ENCODE measurements at regions not wholly inside any gene's neighbourhood (a gene's known extent, or its start where the extent isn't known, plus 50 kb on each side); places are given as distances from the start of the nearest gene placed in this dataset.

DNA sequence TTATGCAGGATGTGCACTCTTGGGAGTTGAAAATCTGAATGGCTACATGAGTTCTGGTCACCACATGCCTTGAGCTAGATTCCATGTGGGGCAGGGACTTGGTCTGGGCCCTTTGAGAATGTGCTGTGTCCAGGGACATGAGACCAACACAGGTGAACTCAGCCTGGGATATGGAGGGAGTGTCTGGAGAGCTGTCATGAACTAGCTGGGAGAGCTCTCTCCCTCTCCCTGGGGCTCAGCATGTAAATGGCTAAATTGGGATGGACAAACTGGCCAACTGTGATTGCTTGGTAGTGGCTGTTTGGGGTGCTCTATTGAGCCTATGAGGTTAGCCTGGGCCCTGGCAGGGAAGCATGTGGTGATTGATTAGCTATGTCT, 105.1 kb upstream of the HS6ST1 start:
- Histone ChIP-seq H2AFZ (no peak overlapping the region), H3K79me2 (no peaks in the 10 kb centered on the region), H3K4me1 (no peaks in the 10 kb centered on the region), H3K9me3 (ENCODE audit: control insufficient read depth, low read length) (no peaks in the 10 kb centered on the region), H3K27me3 (ENCODE audit: control insufficient read depth, insufficient read depth, low read length) (no peaks in the 10 kb centered on the region), H3K9ac (no peak overlapping the region), H3K4me2 (ENCODE audit: low read length) (no peak overlapping the region), H3K4me3 (ENCODE audit: low read depth, low read length) (no peak overlapping the region), H3K27ac (no peak overlapping the region), H3K36me3 (ENCODE audit: control insufficient read depth, insufficient read depth, low read length) (no peaks in the 10 kb centered on the region)
- TF ChIP-seq, protein P1, sequence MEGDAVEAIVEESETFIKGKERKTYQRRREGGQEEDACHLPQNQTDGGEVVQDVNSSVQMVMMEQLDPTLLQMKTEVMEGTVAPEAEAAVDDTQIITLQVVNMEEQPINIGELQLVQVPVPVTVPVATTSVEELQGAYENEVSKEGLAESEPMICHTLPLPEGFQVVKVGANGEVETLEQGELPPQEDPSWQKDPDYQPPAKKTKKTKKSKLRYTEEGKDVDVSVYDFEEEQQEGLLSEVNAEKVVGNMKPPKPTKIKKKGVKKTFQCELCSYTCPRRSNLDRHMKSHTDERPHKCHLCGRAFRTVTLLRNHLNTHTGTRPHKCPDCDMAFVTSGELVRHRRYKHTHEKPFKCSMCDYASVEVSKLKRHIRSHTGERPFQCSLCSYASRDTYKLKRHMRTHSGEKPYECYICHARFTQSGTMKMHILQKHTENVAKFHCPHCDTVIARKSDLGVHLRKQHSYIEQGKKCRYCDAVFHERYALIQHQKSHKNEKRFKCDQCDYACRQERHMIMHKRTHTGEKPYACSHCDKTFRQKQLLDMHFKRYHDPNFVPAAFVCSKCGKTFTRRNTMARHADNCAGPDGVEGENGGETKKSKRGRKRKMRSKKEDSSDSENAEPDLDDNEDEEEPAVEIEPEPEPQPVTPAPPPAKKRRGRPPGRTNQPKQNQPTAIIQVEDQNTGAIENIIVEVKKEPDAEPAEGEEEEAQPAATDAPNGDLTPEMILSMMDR (IDR thresholded peaks at IDR 0.05), result no peak

DNA sequence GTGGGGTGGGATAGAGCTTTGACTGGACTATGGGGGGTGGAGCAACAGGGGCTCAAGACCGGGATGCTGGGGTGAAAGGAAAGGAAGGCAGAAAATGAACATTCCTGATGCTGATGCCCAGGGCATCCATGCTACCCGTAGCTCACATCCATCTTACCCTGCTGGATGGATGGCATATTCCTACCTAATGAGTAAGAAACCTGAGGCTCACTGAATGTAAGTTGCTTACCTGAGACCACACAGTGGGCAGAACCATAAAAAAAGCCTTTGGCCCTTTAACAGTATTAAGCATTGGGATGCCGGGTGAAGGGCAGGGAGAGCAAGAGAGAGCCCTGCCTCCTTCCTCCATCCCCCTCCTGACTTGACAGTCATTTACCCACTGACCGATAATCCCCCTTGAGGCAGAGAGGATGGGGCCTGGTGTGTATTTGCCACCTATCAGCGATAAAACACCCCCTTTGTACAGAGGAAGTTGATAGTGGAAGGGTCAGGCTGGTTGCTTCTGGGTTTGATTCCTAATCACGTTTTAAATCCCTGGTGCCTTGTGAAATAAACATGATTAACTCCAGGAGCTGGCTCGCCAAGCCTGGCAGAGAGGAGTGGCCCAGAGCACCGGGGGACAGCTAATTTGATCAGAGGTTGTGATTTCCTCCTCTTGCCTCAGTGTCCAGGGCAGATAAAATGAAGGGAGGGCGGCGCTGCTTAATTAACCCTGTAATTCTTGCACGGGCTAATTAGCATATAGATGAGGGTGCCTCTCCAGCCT, 105.9 kb upstream of the HS6ST1 start:
- H3K4me3 ChIP-seq (ENCODE audit: low read depth, low read length), result no peak overlapping the region
- H2AFZ ChIP-seq, result no peak overlapping the region
- no peak overlapping the region for H3K4me2 ChIP-seq (ENCODE audit: low read length)
- H3K27ac ChIP-seq, result no peak overlapping the region
- H3K27me3 ChIP-seq (ENCODE audit: control insufficient read depth, insufficient read depth, low read length), result no peaks in the 10 kb centered on the region
- TF ChIP-seq, protein P1 (IDR thresholded peaks at IDR 0.05), result no peak
- H3K79me2 ChIP-seq, result no peaks in the 10 kb centered on the region
- no peaks in the 10 kb centered on the region for H3K36me3 ChIP-seq (ENCODE audit: control insufficient read depth, insufficient read depth, low read length)
- H3K9ac ChIP-seq, result no peak overlapping the region
- H3K9me3 ChIP-seq (ENCODE audit: control insufficient read depth, low read length), result no peaks in the 10 kb centered on the region
- H3K4me1 ChIP-seq, result no peaks in the 10 kb centered on the region

DNA sequence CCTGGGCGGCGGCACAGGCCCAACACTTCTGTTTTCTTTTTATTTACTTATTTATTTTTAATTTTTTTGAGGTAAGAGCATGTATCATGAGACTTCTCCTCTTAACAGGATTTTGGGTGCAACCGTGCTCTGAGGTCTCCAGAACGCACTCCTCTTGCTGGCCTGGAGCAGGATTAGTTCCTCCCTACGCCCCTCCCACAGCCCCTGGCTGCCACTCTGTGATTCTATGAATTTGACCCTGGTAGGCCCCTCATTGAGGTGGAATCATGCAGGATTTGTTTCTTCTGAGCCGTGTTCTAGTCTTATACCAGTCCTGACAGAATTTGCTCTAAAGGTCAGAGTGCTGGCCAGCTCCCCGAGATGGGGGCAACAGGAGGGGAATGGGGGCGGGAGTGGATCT, 106.5 kb upstream of the HS6ST1 start:
- Histone ChIP-seq H3K9ac (no peak overlapping the region), H3K27ac (no peak overlapping the region), H3K4me1 (no peaks in the 10 kb centered on the region), H3K27me3 (ENCODE audit: control insufficient read depth, insufficient read depth, low read length) (no peaks in the 10 kb centered on the region), H3K4me2 (ENCODE audit: low read length) (no peak overlapping the region), H3K79me2 (no peaks in the 10 kb centered on the region), H3K4me3 (ENCODE audit: low read depth, low read length) (no peak overlapping the region), H2AFZ (no peak overlapping the region), H3K9me3 (ENCODE audit: control insufficient read depth, low read length) (peaks cover 3% of the 10 kb centered on the region), H3K36me3 (ENCODE audit: control insufficient read depth, insufficient read depth, low read length) (no peaks in the 10 kb centered on the region)
- TF ChIP-seq, protein P1 (IDR thresholded peaks at IDR 0.05), result no peak

DNA sequence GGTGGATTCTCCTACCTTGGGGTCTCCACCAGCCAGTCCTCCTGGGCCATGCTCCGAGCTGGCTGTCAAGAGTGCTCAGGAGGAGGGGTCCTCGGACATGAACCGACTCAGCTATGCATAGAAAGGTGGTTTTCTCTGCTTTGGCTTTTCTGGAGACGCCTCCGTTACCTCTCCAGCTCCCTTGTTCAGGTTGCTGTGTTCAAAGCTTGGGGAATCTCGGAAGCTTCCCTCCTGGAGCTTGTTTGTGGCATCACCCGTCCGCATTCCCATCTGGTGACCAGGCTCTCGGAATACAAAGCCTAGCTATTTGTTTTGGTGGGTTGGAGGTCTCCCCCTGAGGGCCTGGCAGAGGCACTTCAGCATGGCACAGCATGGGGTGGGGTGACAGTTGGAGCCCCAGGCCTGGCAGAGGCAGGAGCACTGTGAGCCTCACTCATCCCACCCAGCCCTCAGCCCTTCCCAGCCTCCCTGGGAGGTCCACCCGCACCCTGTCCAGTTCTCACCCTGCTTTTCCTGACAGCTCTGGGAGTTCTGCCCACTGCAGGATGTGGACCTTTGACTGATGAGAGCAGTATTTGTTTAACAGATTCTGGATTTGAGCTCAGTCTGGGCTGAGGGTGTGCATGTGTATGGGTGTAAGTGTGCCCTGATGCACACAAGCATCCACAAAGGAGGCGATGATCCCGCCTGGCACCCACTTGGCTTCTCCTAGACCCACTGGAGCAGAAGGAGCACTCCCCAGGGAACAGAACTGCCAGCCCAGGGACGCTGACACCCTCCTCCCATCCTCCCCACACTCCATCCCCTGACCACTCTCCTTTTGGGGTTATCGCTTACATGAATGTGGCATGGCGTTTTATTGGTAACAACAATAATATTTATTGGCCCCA, 107.3 kb upstream of the HS6ST1 start:
- TF ChIP-seq, protein P1 (IDR thresholded peaks at IDR 0.05), result no peak
- Histone ChIP-seq H3K9ac (no peak overlapping the region), H3K36me3 (ENCODE audit: control insufficient read depth, insufficient read depth, low read length) (no peaks in the 10 kb centered on the region), H3K4me2 (ENCODE audit: low read length) (no peak overlapping the region), H2AFZ (no peak overlapping the region), H3K27ac (no peak overlapping the region), H3K9me3 (ENCODE audit: control insufficient read depth, low read length) (peaks cover 3% of the 10 kb centered on the region), H3K79me2 (no peaks in the 10 kb centered on the region), H3K4me3 (ENCODE audit: low read depth, low read length) (no peak overlapping the region), H3K4me1 (no peaks in the 10 kb centered on the region), H3K27me3 (ENCODE audit: control insufficient read depth, insufficient read depth, low read length) (no peaks in the 10 kb centered on the region)

Data from parathyroid adenoma (tissue), 2 donors.